Uterus (tissue), 3 donors: ENCODE measurements at regions not wholly inside any gene's neighbourhood (a gene's known extent, or its start where the extent isn't known, plus 50 kb on each side); places are given as distances from the start of the nearest gene placed in this dataset.

ENCODE experiments used
- DNase-seq, 2 donors: peaks; one replicate each; pipeline ENCODE4 v3.0.0-alpha.2; 2019 to 2020
- H3K27ac ChIP-seq, 2 donors: fragments of 200-600 bp; sonication (generic); 1 replicate in 1 of 2; 2 replicates in 1 of 2; pipeline ENCODE4 v1.5.1; 2016 to 2018
- H3K27me3 ChIP-seq, 2 donors: fragments of 200-600 bp; sonication (generic); one replicate each; pipeline ENCODE4 v1.5.1; 2018 to 2019; ENCODE audit warnings: control low read depth in 1 of 2
- H3K36me3 ChIP-seq, 2 donors: fragments of 200-600 bp; sonication (generic); one replicate each; pipeline ENCODE4 v1.5.1; 2019; ENCODE audit warnings: control low read depth in 1 of 2
- H3K4me1 ChIP-seq, 2 donors: fragments of 200-600 bp; sonication (generic); one replicate each; pipeline ENCODE4 v1.5.1; 2018 to 2019; ENCODE audit warnings: control low read depth in 1 of 2
- H3K4me3 ChIP-seq, 2 donors: fragments of 200-600 bp; sonication (generic); 1 replicate in 1 of 2; 2 replicates in 1 of 2; pipeline ENCODE4 v1.5.1; 2018 to 2019; ENCODE audit warnings: mild to moderate bottlenecking in 1 of 2
- H3K9me3 ChIP-seq, 2 donors: fragments of 200-600 bp; sonication (generic); one replicate each; pipeline ENCODE4 v1.5.1; 2019; ENCODE audit warnings: control low read depth in 1 of 2
- CTCF ChIP-seq, 4 experiments: fragments of 200-600 bp in 2 of 4; fragments of 450-650 bp in 2 of 4; sonication (generic) in 2 of 4; IDR thresholded peaks; one replicate each; pipeline ENCODE4 v1.5.1; 2016 to 2019; ENCODE audit warnings: antibody characterized with exemption in 4 of 4, mild to moderate bottlenecking in 2 of 4, moderate library complexity in 1 of 4
- POLR2A ChIP-seq, 2 donors: fragments of 450-650 bp; IDR thresholded peaks; one replicate each; pipeline ENCODE4 v1.6.1; 2016; ENCODE audit warnings: antibody characterized with exemption in 2 of 2, mild to moderate bottlenecking in 1 of 2, moderate library complexity in 1 of 2
- intact Hi-C: fragments of 100-400 bp; cut with DNase I; formaldehyde crosslinking; loops from one replicate; pipeline ENCODE4 v1.15.1; 2023; ENCODE audit warnings: low total_unique reads
- donor health status: DM: yes; HTN: yes; CAD: no.

GRCh38 chr6:139636391-139636790 lies 261.9 kb upstream of the CITED2 start:
- no peak overlapping the region for H3K27ac ChIP-seq
- DNase-seq: no peak
- TF ChIP-seq CTCF (IDR thresholded peaks at IDR 0.05) (no peak), POLR2A (IDR thresholded peaks at IDR 0.05) (no peak)
- no peaks in the 10 kb centered on the region for H3K9me3 ChIP-seq
- no peak overlapping the region for H3K4me3 ChIP-seq
- H3K27me3 ChIP-seq: no peaks in the 10 kb centered on the region
- intact Hi-C loops: no loop called here
- no peaks in the 10 kb centered on the region for H3K36me3 ChIP-seq
- no peaks in the 10 kb centered on the region for H3K4me1 ChIP-seq

- no peak overlapping the region for H3K27ac ChIP-seq
- intact Hi-C loops: no loop called here
These were observed 261.1 kb upstream of the CITED2 start for GRCh38 chr6:139635401-139636130.

GRCh38 chr6:139632840-139633239 lies 258.4 kb upstream of the CITED2 start:
- Histone ChIP-seq H3K9me3 (no peaks in the 10 kb centered on the region), H3K4me1 (no peaks in the 10 kb centered on the region), H3K4me3 (no peak overlapping the region), H3K27ac (no peak overlapping the region), H3K36me3 (no peaks in the 10 kb centered on the region), H3K27me3 (no peaks in the 10 kb centered on the region)
- DNase-seq: no peak
- intact Hi-C loops: no loop called here
- no peak for TF ChIP-seq CTCF (IDR thresholded peaks at IDR 0.05)
- no peak for TF ChIP-seq POLR2A (IDR thresholded peaks at IDR 0.05)

More at GRCh38 chr6:139635401-139636130, 261.1 kb upstream of the CITED2 start:
- TF ChIP-seq CTCF (IDR thresholded peaks at IDR 0.05) (no peak), POLR2A (IDR thresholded peaks at IDR 0.05) (no peak)
- Histone ChIP-seq H3K27me3 (no peaks in the 10 kb centered on the region), H3K36me3 (no peaks in the 10 kb centered on the region), H3K9me3 (no peaks in the 10 kb centered on the region), H3K4me3 (no peak overlapping the region), H3K4me1 (no peaks in the 10 kb centered on the region)
- DNase-seq: no peak

GRCh38 chr6:139628270-139628669 lies 253.8 kb upstream of the CITED2 start:
- TF ChIP-seq POLR2A (IDR thresholded peaks at IDR 0.05) (no peak), CTCF (IDR thresholded peaks at IDR 0.05) (no peak)
- DNase-seq: peak; percentile 32 to 43
- Histone ChIP-seq H3K27me3 (no peaks in the 10 kb centered on the region), H3K4me3 (no peak overlapping the region), H3K27ac (no peak overlapping the region), H3K4me1 (no peaks in the 10 kb centered on the region), H3K36me3 (no peaks in the 10 kb centered on the region), H3K9me3 (no peaks in the 10 kb centered on the region)
- intact Hi-C loops: no loop called here

GRCh38 chr6:139627091-139627490 lies 252.6 kb upstream of the CITED2 start:
- intact Hi-C loops: no loop called here
- Histone ChIP-seq H3K4me3 (no peak overlapping the region), H3K36me3 (no peaks in the 10 kb centered on the region), H3K9me3 (no peaks in the 10 kb centered on the region), H3K4me1 (no peaks in the 10 kb centered on the region), H3K27ac (peak overlapping the region; percentile 17 to 28), H3K27me3 (no peaks in the 10 kb centered on the region)
- DNase-seq: no peak
- TF ChIP-seq POLR2A (IDR thresholded peaks at IDR 0.05): no peak
- no peak for TF ChIP-seq CTCF (IDR thresholded peaks at IDR 0.05)
